HCT116 (cell line): ENCODE measurements at regions not wholly inside any gene's neighbourhood (a gene's known extent, or its start where the extent isn't known, plus 50 kb on each side); places are given as distances from the start of the nearest gene placed in this dataset.

Source experiments
- ATAC-seq: fragments of 200-7000 bp; cut with Tn5 transposase; 2 replicates; pipeline ENCODE4 v1.9.1; 2020; ENCODE audit warnings: mild to moderate bottlenecking, moderate library complexity
- BruUV-seq: library from RNA; stranded (reverse); fragments of 400-500 nt; replicated peaks from 2 replicates; lab custom pipeline; 2021; lab: Mats Ljungman, UMichigan
- CTCF ChIA-PET: fragments of 300-600 bp; sonication (Branson Sonifier 250); formaldehyde crosslinking; loops from one replicate; lab custom pipeline; 2021; ENCODE audit warnings: antibody characterized with exemption; lab: Charles Lee
- POLR2A ChIA-PET: fragments of 300-600, 350-600 bp; sonication (Branson Sonifier 250); formaldehyde crosslinking; loops from one replicate; lab custom pipeline; 2021; ENCODE audit warnings: antibody characterized with exemption; lab: Charles Lee
- RAD21 ChIA-PET, 2 experiments: fragments of 300-600 bp; sonication (Branson Sonifier 250); formaldehyde crosslinking; loops; one replicate each; lab custom pipeline; 2023; ENCODE audit warnings: low total read pairs in 2 of 2; ENCODE audit not compliant: uncharacterized antibody in 2 of 2, unreplicated experiment in 2 of 2, low non-redundant PET in 1 of 2; lab: Charles Lee
- DNase-seq: peaks from one replicate; pipeline ENCODE4 v3.0.0-alpha.2; 2010; ENCODE audit warnings: low read depth, low spot score
- H2AFZ ChIP-seq: fragments of 200-600 bp; shearing (Covaris generic), sonication (generic); 2 replicates; pipeline ENCODE4 v1.6.1; 2017; ENCODE audit warnings: low read depth, mixed run types, mixed read lengths, antibody characterized with exemption, low read length; ENCODE audit not compliant: poor library complexity, severe bottlenecking
- H3K27ac ChIP-seq: 2 replicates; pipeline ENCODE4 v1.5.1; 2012; ENCODE audit warnings: low read depth, low read length
- H3K27me3 ChIP-seq: fragments of 200-600 bp; sonication (generic); 2 replicates; pipeline ENCODE4 v1.6.1; 2016; ENCODE audit warnings: mixed run types, low read length, mixed read lengths; ENCODE audit not compliant: insufficient read depth
- H3K36me3 ChIP-seq, 2 experiments: fragments of 200-500 bp in 1 of 2; fragments of 200-600 bp in 1 of 2; sonication (Bioruptor generic) in 1 of 2; sonication (generic) in 1 of 2; 2 replicates each; pipeline versions ENCODE4 v1.5.1 to v1.6.1; 2014 to 2016; ENCODE audit warnings: low read length in 2 of 2, inconsistent platforms in 1 of 2, mixed read lengths in 1 of 2, mixed run types in 1 of 2; ENCODE audit not compliant: insufficient read depth in 2 of 2, control insufficient read depth in 1 of 2
- H3K4me1 ChIP-seq, 2 experiments: fragments of 200-600 bp in 1 of 2; sonication (generic) in 1 of 2; 2 replicates each; pipeline versions ENCODE4 v1.5.1 to v1.6.1; 2012 to 2017; ENCODE audit warnings: low read length in 2 of 2, inconsistent platforms in 1 of 2, mild to moderate bottlenecking in 1 of 2, mixed read lengths in 1 of 2, mixed run types in 1 of 2, moderate library complexity in 1 of 2; ENCODE audit not compliant: insufficient read depth in 2 of 2, control insufficient read depth in 1 of 2
- H3K4me2 ChIP-seq: fragments of 200-600 bp; sonication (generic); 2 replicates; pipeline ENCODE4 v1.6.1; 2017; ENCODE audit warnings: mixed run types, low read length, mixed read lengths
- H3K4me3 ChIP-seq, 2 experiments: fragments of 200-600 bp in 1 of 2; sonication (generic) in 1 of 2; replicated peaks in 1 of 2; 2 replicates each; pipeline ENCODE4 v1.5.1; 2011 to 2016; ENCODE audit warnings: low read length in 2 of 2, control low read depth in 1 of 2, low read depth in 1 of 2, mild to moderate bottlenecking in 1 of 2, mixed read lengths in 1 of 2, mixed run types in 1 of 2
- H3K79me2 ChIP-seq: fragments of 200-600 bp; sonication (generic); 2 replicates; pipeline ENCODE4 v1.6.1; 2017; ENCODE audit warnings: mild to moderate bottlenecking, mixed run types, low read length, moderate library complexity, mixed read lengths; ENCODE audit not compliant: insufficient read depth
- H3K9ac ChIP-seq: fragments of 200-600 bp; sonication (generic); 2 replicates; pipeline ENCODE4 v1.6.1; 2016; ENCODE audit warnings: low read length, mixed read lengths
- H3K9me2 ChIP-seq: fragments of 200-600 bp; sonication (generic), shearing (Covaris generic); 2 replicates; pipeline ENCODE4 v1.6.1; 2017; ENCODE audit warnings: mixed run types, mild to moderate bottlenecking, moderate library complexity; ENCODE audit not compliant: insufficient read depth
- H3K9me3 ChIP-seq, 2 experiments: fragments of 200-500 bp in 1 of 2; fragments of 200-600 bp in 1 of 2; sonication (Bioruptor generic) in 1 of 2; sonication (generic) in 1 of 2; 2 replicates each; pipeline ENCODE4 v1.6.1; 2014 to 2017; ENCODE audit warnings: low read length in 2 of 2, mixed read lengths in 2 of 2, inconsistent platforms in 1 of 2, low read depth in 1 of 2, mild to moderate bottlenecking in 1 of 2, mixed run types in 1 of 2, moderate library complexity in 1 of 2; ENCODE audit not compliant: control insufficient read depth in 1 of 2, insufficient read depth in 1 of 2
- H4K20me1 ChIP-seq: fragments of 200-600 bp; sonication (generic), shearing (Covaris generic); 2 replicates; pipeline ENCODE4 v1.6.1; 2017; ENCODE audit warnings: mixed run types, mild to moderate bottlenecking, moderate library complexity; ENCODE audit not compliant: insufficient read depth
- CBX3 ChIP-seq: IDR thresholded peaks from 2 replicates; pipeline ENCODE4 v1.6.1; 2012; ENCODE audit warnings: low read depth
- EGR1 ChIP-seq: IDR thresholded peaks from 2 replicates; pipeline ENCODE4 v1.6.1; 2012; ENCODE audit warnings: low read depth
- ELF1 ChIP-seq: IDR thresholded peaks from 2 replicates; pipeline ENCODE4 v1.6.1; 2012; ENCODE audit warnings: low read depth, borderline replicate concordance
- EZH2 ChIP-seq: fragments of 200-600 bp; sonication (generic); IDR thresholded peaks from 2 replicates; pipeline ENCODE4 v1.6.1; 2017; ENCODE audit warnings: antibody characterized with exemption, mixed run types
- EZH2phosphoT487 ChIP-seq: fragments of 200-600 bp; IDR thresholded peaks from 2 replicates; pipeline ENCODE4 v1.6.1; 2018; ENCODE audit warnings: antibody characterized with exemption, borderline replicate concordance
- FOSL1 ChIP-seq: IDR thresholded peaks from 2 replicates; pipeline ENCODE4 v1.6.1; 2012; ENCODE audit warnings: low read depth
- POLR2AphosphoS5 ChIP-seq: IDR thresholded peaks from 2 replicates; pipeline ENCODE4 v1.6.1; 2011; ENCODE audit warnings: mild to moderate bottlenecking, low read depth, low read length, moderate library complexity
- TCF7L2 ChIP-seq: IDR thresholded peaks from 2 replicates; pipeline ENCODE4 v1.7.0; 2011; ENCODE audit warnings: borderline replicate concordance, inconsistent platforms; ENCODE audit not compliant: insufficient read depth, insufficient read length; ENCODE audit errors: extremely low read depth
- YY1 ChIP-seq: IDR thresholded peaks from 2 replicates; pipeline ENCODE4 v1.6.1; 2011; ENCODE audit warnings: low read length, low read depth, moderate library complexity, mild to moderate bottlenecking; ENCODE audit not compliant: insufficient replicate concordance; ENCODE audit errors: extremely low read depth
- ZFX ChIP-seq: fragments of 450-650 bp; IDR thresholded peaks from 2 replicates; pipeline ENCODE4 v1.6.1; 2017
- ZNF274 ChIP-seq: fragments of 200-500 bp; sonication (Bioruptor generic); IDR thresholded peaks from 2 replicates; pipeline ENCODE4 v1.6.1; 2014; ENCODE audit warnings: mild to moderate bottlenecking, low read depth, low read length, inconsistent platforms
- intact Hi-C: fragments of 100-400 bp; cut with micrococcal nuclease; formaldehyde crosslinking; loops from 2 replicates; pipeline ENCODE4 v1.10.0; 2022
- TF ChIP-seq, protein P1 (sequence below), 3 experiments: fragments of 200-600 bp in 1 of 3; sonication (generic) in 1 of 3; IDR thresholded peaks in 2 of 3; conservative IDR thresholded peaks in 1 of 3; 2 replicates each; pipeline ENCODE4 v1.5.1; 2012 to 2017; ENCODE audit warnings: low read depth in 2 of 3, low read length in 2 of 3, antibody characterized with exemption in 1 of 3, borderline replicate concordance in 1 of 3, control low read depth in 1 of 3, mild to moderate bottlenecking in 1 of 3, mixed read lengths in 1 of 3, mixed run types in 1 of 3, moderate library complexity in 1 of 3; ENCODE audit not compliant: insufficient read depth in 1 of 3

DNA sequence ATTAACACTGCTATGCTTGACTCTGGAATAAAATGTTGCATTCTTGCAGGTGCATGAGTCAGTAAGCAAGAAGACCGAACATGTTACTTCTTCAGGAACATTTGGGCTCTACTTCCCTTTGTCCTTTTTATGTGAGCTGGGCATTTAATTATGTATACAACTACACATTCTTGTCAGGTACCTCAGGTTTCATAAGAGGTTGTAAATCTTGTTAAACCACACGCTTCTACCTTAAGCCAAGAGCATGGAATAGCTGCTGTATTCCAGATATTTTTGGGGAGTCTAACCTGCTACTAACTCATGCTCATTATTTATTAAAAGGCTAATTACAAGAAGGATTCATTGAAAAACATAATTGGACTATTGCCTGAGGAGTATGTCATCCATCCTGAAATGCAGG lies 414.2 kb upstream of the KLF6 start:
- Histone ChIP-seq H3K27me3 (no peaks in the 10 kb centered on the region), H3K9me2 (no peaks in the 10 kb centered on the region), H3K9me3 (no peaks in the 10 kb centered on the region), H3K9ac (no peak overlapping the region), H3K4me3 (no peak overlapping the region), H3K4me1 (peaks cover 0 to 7% of the 10 kb centered on the region in 2 experiments; a peak in 1 of 4 replicates), H2AFZ (no peak overlapping the region), H3K36me3 (no peaks in the 10 kb centered on the region), H3K4me2 (no peak overlapping the region), H4K20me1 (no peaks in the 10 kb centered on the region), H3K79me2 (no peaks in the 10 kb centered on the region), H3K27ac (no peak overlapping the region)
- BruUV-seq = no TSS peak
- ChIA-PET POLR2A (no interaction called here), CTCF (no interaction called here), RAD21 (no interaction called here)
- intact Hi-C loops = no loop called here
- DNase-seq (no peak), ATAC-seq (no peak)
- TF ChIP-seq ZFX (no peak), EZH2phosphoT487 (no peak), FOSL1 (no peak), EGR1 (no peak), YY1 (no peak), EZH2 (no peak)
- TF ChIP-seq, protein P1, sequence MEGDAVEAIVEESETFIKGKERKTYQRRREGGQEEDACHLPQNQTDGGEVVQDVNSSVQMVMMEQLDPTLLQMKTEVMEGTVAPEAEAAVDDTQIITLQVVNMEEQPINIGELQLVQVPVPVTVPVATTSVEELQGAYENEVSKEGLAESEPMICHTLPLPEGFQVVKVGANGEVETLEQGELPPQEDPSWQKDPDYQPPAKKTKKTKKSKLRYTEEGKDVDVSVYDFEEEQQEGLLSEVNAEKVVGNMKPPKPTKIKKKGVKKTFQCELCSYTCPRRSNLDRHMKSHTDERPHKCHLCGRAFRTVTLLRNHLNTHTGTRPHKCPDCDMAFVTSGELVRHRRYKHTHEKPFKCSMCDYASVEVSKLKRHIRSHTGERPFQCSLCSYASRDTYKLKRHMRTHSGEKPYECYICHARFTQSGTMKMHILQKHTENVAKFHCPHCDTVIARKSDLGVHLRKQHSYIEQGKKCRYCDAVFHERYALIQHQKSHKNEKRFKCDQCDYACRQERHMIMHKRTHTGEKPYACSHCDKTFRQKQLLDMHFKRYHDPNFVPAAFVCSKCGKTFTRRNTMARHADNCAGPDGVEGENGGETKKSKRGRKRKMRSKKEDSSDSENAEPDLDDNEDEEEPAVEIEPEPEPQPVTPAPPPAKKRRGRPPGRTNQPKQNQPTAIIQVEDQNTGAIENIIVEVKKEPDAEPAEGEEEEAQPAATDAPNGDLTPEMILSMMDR (IDR thresholded peaks at IDR 0.05 in 2 of 3, conservative IDR thresholded peaks at IDR 0.05 in 1 of 3; ENCODE audit: borderline replicate concordance in 1 of 3, insufficient read depth in 1 of 3, low read depth in 2 of 3, low read length in 2 of 3) = no peak

DNA sequence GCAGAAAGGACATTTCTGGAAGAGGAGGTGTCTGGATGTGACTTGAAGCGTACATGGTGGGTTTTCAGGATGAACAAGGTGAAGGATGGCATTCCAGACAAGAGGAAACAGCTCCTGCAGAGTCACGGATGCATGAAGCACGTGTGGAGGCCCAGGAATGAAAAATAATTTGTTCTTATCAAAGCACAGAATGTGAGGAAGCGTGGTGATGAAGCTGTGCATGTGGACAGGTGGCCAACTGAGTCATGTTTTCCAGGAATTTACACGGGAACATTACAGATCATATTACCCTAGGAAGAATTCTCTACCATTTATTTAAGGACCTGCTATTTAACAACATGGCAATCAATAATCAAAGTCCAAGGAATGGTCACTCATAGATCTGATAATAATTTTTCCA lies 413.2 kb upstream of the KLF6 start:
- CTCF ChIA-PET = no interaction called here
- H4K20me1 ChIP-seq = no peaks in the 10 kb centered on the region
- H3K36me3 ChIP-seq = no peaks in the 10 kb centered on the region
- ATAC-seq (no peak), DNase-seq (no peak)
- no peak overlapping the region for H3K4me2 ChIP-seq
- H2AFZ ChIP-seq = no peak overlapping the region
- TF ChIP-seq ZNF274 (no peak), CBX3 (no peak), POLR2AphosphoS5 (no peak), TCF7L2 (no peak), EGR1 (no peak), ELF1 (no peak)
- H3K79me2 ChIP-seq = no peaks in the 10 kb centered on the region
- no peaks in the 10 kb centered on the region for H3K9me2 ChIP-seq
- no peak overlapping the region for H3K9ac ChIP-seq
- RAD21 ChIA-PET = no interaction called here
- H3K9me3 ChIP-seq = no peaks in the 10 kb centered on the region
- H3K4me3 ChIP-seq = no peak overlapping the region
- H3K4me1 ChIP-seq = peaks cover 0 to 7% of the 10 kb centered on the region in 2 experiments; a peak in 1 of 4 replicates
- no TSS peak for BruUV-seq
- H3K27ac ChIP-seq = no peak overlapping the region
- POLR2A ChIA-PET = no interaction called here
- intact Hi-C loops = no loop called here
- H3K27me3 ChIP-seq = no peaks in the 10 kb centered on the region
